Neuronal stem cell (in vitro differentiated cells): ENCODE measurements at regions not wholly inside any gene's neighbourhood (a gene's known extent, or its start where the extent isn't known, plus 50 kb on each side); places are given as distances from the start of the nearest gene placed in this dataset.

Experiments
- DNase-seq: peaks from one replicate; pipeline ENCODE4 v3.0.0-alpha.2; 2013; ENCODE audit warnings: low spot score
- H2AFZ ChIP-seq: one replicate; pipeline ENCODE4 v1.6.1; 2013; ENCODE audit warnings: mild to moderate bottlenecking, low read length, inconsistent platforms
- H2AK5ac ChIP-seq: 2 replicates; pipeline ENCODE4 v1.6.1; 2013; ENCODE audit warnings: low read depth, mild to moderate bottlenecking, inconsistent platforms, low read length, moderate library complexity, mixed read lengths
- H2BK120ac ChIP-seq: 2 replicates; pipeline ENCODE4 v1.6.1; 2013; ENCODE audit warnings: low read depth, mild to moderate bottlenecking, inconsistent platforms, low read length, moderate library complexity, mixed read lengths
- H2BK12ac ChIP-seq: one replicate; pipeline ENCODE4 v1.6.1; 2013; ENCODE audit warnings: low read length, inconsistent platforms
- H2BK15ac ChIP-seq: 2 replicates; pipeline ENCODE4 v1.6.1; 2013; ENCODE audit warnings: mild to moderate bottlenecking, low read length, inconsistent platforms, mixed read lengths
- H2BK5ac ChIP-seq: one replicate; pipeline ENCODE4 v1.6.1; 2013; ENCODE audit warnings: inconsistent platforms, mild to moderate bottlenecking, low read length, moderate library complexity
- H3K14ac ChIP-seq: one replicate; pipeline ENCODE4 v1.6.1; 2013; ENCODE audit warnings: low read length, inconsistent platforms
- H3K18ac ChIP-seq: 2 replicates; pipeline ENCODE4 v1.6.1; 2013; ENCODE audit warnings: low read length, inconsistent platforms
- H3K23ac ChIP-seq: 2 replicates; pipeline ENCODE4 v1.6.1; 2013; ENCODE audit warnings: low read depth, mild to moderate bottlenecking, mixed read lengths, low read length, inconsistent platforms; ENCODE audit not compliant: poor library complexity
- H3K27ac ChIP-seq: replicated peaks from 3 replicates; pipeline ENCODE4 v1.5.1; 2013; ENCODE audit warnings: low read length, inconsistent platforms
- H3K27me3 ChIP-seq, 3 experiments: 2 replicates each; pipeline ENCODE4 v1.6.1; 2013; ENCODE audit warnings: low read length in 3 of 3, mild to moderate bottlenecking in 2 of 3, inconsistent platforms in 1 of 3, low read depth in 1 of 3, mixed read lengths in 1 of 3, moderate library complexity in 1 of 3; ENCODE audit not compliant: control insufficient read depth in 3 of 3, insufficient read depth in 3 of 3
- H3K36me3 ChIP-seq, 2 donors: replicated peaks in 1 of 2; 2 replicates each; pipeline ENCODE4 v1.6.1; 2013; ENCODE audit warnings: low read length in 2 of 2; ENCODE audit not compliant: control insufficient read depth in 2 of 2, insufficient read depth in 2 of 2
- H3K4ac ChIP-seq: 2 replicates; pipeline ENCODE4 v1.6.1; 2013; ENCODE audit warnings: inconsistent platforms, mild to moderate bottlenecking, low read length, moderate library complexity
- H3K4me1 ChIP-seq, 2 donors: 1 replicate in 1 of 2; 2 replicates in 1 of 2; pipeline ENCODE4 v1.6.1; 2013; ENCODE audit warnings: low read length in 2 of 2, low read depth in 1 of 2; ENCODE audit not compliant: control insufficient read depth in 2 of 2, insufficient read depth in 1 of 2
- H3K4me2 ChIP-seq: one replicate; pipeline ENCODE4 v1.6.1; 2013; ENCODE audit warnings: mild to moderate bottlenecking, low read length, inconsistent platforms; ENCODE audit not compliant: insufficient read depth, poor library complexity, severe bottlenecking
- H3K4me3 ChIP-seq, 2 donors: 2 replicates each; pipeline ENCODE4 v1.5.1; 2013; ENCODE audit warnings: low read length in 2 of 2, mild to moderate bottlenecking in 2 of 2, inconsistent platforms in 1 of 2, moderate library complexity in 1 of 2
- H3K79me1 ChIP-seq: one replicate; pipeline ENCODE4 v1.6.1; 2013; ENCODE audit warnings: low read depth, mild to moderate bottlenecking, inconsistent platforms, low read length, moderate library complexity
- H3K9ac ChIP-seq: one replicate; pipeline ENCODE4 v1.6.1; 2013; ENCODE audit warnings: mild to moderate bottlenecking, low read depth, low read length, inconsistent platforms; ENCODE audit not compliant: poor library complexity
- H3K9me3 ChIP-seq, 2 donors: replicated peaks in 1 of 2; 2 replicates each; pipeline versions ENCODE3 to v1.6.1; 2013; ENCODE audit warnings: low read length in 2 of 2, mild to moderate bottlenecking in 2 of 2, inconsistent platforms in 1 of 2, low read depth in 1 of 2, mixed read lengths in 1 of 2, moderate library complexity in 1 of 2; ENCODE audit not compliant: control insufficient read depth in 2 of 2, insufficient read depth in 1 of 2
- H4K8ac ChIP-seq: one replicate; pipeline ENCODE4 v1.6.1; 2013; ENCODE audit warnings: low read depth, mild to moderate bottlenecking, inconsistent platforms, low read length, moderate library complexity
- H4K91ac ChIP-seq: one replicate; pipeline ENCODE4 v1.6.1; 2013; ENCODE audit warnings: low read length, low read depth, mild to moderate bottlenecking, inconsistent platforms; ENCODE audit not compliant: poor library complexity
- WGBS, 2 donors: extraction: QIAGEN DNeasy Blood & Tissue Kit; methylation state at CpG; one replicate each; pipeline ENCODE4 v1.1.7; 2013; ENCODE audit warnings: missing lambda C conversion rate in 2 of 2, mixed read lengths in 1 of 2; ENCODE audit not compliant: insufficient read length in 2 of 2, insufficient replicate concordance in 1 of 2; ENCODE audit errors: extremely low coverage in 2 of 2; 5-methylcytosine and 5-hydroxymethylcytosine counted together

DNA sequence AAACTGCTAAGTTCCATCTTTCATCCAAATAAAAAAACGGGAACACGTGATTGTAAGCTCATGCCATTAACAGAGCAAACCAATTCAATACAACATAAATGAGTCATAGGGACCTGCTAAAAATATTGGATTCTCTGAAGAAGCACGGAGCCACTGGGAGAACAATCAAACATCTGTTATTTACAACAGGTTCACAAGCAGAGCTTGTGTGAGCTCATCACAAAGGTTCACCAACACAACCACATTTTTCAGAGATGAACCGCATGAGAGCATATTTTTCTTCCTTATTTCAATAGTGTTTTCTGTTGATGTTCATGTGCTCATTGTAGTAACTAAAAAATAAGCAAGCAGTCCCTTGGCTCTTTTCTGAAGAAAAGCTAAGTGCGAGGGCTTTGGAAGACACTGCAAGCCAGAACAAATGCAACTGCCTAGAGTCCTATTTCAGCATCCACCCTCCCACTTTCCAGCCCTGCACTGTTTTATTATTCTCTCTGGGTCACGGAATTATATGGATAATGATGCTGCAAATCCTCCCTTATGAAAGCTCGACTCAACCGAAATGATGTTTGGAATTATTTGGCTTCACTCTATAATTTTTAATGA lies 545.8 kb downstream of the LIG4 start:
- no peak overlapping the region for H2AFZ ChIP-seq
- no peak overlapping the region for H2BK15ac ChIP-seq
- no peaks in the 10 kb centered on the region for H3K9me3 ChIP-seq
- H2BK12ac ChIP-seq = no peak overlapping the region
- H3K4me2 ChIP-seq = no peak overlapping the region
- WGBS, 2 donors = no CpG with 5 or more reads among the region's 8 CpGs
- no peaks in the 10 kb centered on the region for H3K79me1 ChIP-seq
- no peak overlapping the region for H2BK120ac ChIP-seq
- no peak overlapping the region for H2BK5ac ChIP-seq
- H4K8ac ChIP-seq = no peak overlapping the region
- H3K4me1 ChIP-seq = peaks cover 0 to 2% of the 10 kb centered on the region in 2 donors
- no peak overlapping the region for H2AK5ac ChIP-seq
- H3K27ac ChIP-seq = no peak overlapping the region
- H3K4me3 ChIP-seq = no peak overlapping the region
- H3K27me3 ChIP-seq = no peaks in the 10 kb centered on the region
- H4K91ac ChIP-seq = no peak overlapping the region
- no peak overlapping the region for H3K18ac ChIP-seq
- H3K4ac ChIP-seq = no peak overlapping the region
- no peak for DNase-seq
- no peak overlapping the region for H3K9ac ChIP-seq
- H3K23ac ChIP-seq = no peak overlapping the region
- H3K36me3 ChIP-seq = no peaks in the 10 kb centered on the region
- H3K14ac ChIP-seq = no peak overlapping the region

DNA sequence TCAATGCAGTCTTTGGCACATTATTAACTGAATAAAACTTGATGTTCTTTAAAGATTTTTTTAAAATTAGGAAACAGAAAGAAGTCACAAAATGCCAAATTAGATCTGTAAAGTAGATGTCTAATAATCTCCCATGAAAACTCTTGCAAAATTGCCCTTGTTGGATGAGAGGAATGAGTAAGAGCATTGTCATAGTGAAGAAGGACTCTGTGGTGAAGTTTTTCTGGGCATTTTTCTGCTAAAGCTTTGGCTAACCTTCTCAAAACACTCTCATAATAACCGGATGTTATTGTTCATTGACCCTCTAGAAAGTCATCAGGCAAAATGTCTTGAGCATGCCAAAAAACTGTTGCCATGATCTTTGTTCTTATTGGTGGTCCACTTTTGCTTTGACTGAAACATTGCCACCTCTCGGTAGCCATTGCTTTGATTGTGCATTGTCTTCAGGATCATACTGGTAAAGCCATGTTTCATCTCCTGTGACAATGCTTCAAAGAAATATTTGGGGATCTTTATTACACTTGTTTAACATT lies 549.3 kb downstream of the LIG4 start:
- Histone ChIP-seq H2BK12ac (no peak overlapping the region), H3K23ac (no peak overlapping the region), H3K4me1 (peaks cover 0 to 2% of the 10 kb centered on the region in 2 donors), H3K79me1 (no peaks in the 10 kb centered on the region), H4K8ac (no peak overlapping the region), H3K36me3 (no peaks in the 10 kb centered on the region), H3K9ac (no peak overlapping the region), H3K4me3 (no peak overlapping the region), H3K27me3 (no peaks in the 10 kb centered on the region), H3K4me2 (no peak overlapping the region), H4K91ac (no peak overlapping the region), H3K4ac (no peak overlapping the region), H3K14ac (no peak overlapping the region), H2BK5ac (no peak overlapping the region), H2AFZ (no peak overlapping the region), H3K9me3 (no peaks in the 10 kb centered on the region), H2BK120ac (no peak overlapping the region), H2BK15ac (no peak overlapping the region), H3K18ac (no peak overlapping the region), H2AK5ac (no peak overlapping the region), H3K27ac (no peak overlapping the region)
- no CpG with 5 or more reads among the region's 2 CpGs for WGBS, 2 donors
- no peak for DNase-seq

DNA sequence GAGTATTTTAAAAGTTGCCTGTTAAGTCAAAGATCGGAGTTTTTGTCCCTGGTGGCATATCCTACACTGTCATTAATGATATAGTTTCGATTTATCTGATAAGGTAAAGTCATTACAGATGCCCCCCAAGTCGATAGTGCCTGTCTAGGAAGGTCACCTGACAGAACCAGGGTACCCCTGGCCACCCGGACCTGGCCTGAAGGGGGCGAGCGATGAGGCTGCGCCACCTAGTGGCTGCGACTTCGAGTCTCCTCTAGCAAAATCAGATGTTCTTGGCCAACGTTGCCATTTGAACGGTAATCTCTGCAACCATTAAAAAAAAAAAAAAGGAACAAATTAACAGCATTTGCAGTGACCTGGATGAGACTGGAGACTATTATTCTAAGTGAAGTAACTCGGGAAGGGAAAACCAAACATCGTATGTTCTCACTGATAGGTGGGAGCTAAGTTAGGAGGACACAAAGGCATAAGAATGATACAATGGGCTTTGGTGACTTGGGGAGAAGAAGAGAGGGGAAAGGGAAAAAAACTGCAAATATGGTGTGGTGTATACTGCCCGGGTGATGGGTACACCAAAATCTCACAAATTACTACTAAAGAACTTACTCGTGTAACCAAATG lies 565.1 kb downstream of the LIG4 start:
- H4K91ac ChIP-seq = no peak overlapping the region
- no peak overlapping the region for H2BK15ac ChIP-seq
- no peak overlapping the region for H4K8ac ChIP-seq
- no peak overlapping the region for H3K27ac ChIP-seq
- no peaks in the 10 kb centered on the region for H3K36me3 ChIP-seq
- no peak overlapping the region for H2BK120ac ChIP-seq
- no peak overlapping the region for H3K4me3 ChIP-seq
- peak; percentile 57 for DNase-seq
- no peak overlapping the region for H3K4me2 ChIP-seq
- no CpG with 5 or more reads among the region's 15 CpGs for WGBS, 2 donors
- no peak overlapping the region for H3K23ac ChIP-seq
- H3K9ac ChIP-seq = no peak overlapping the region
- H2BK12ac ChIP-seq = no peak overlapping the region
- H2AFZ ChIP-seq = no peak overlapping the region
- H2AK5ac ChIP-seq = no peak overlapping the region
- no peaks in the 10 kb centered on the region for H3K27me3 ChIP-seq
- no peaks in the 10 kb centered on the region for H3K79me1 ChIP-seq
- H3K9me3 ChIP-seq = no peaks in the 10 kb centered on the region
- H3K4me1 ChIP-seq = no peaks in the 10 kb centered on the region
- H2BK5ac ChIP-seq = no peak overlapping the region
- H3K18ac ChIP-seq = no peak overlapping the region
- no peak overlapping the region for H3K4ac ChIP-seq
- no peak overlapping the region for H3K14ac ChIP-seq

DNA sequence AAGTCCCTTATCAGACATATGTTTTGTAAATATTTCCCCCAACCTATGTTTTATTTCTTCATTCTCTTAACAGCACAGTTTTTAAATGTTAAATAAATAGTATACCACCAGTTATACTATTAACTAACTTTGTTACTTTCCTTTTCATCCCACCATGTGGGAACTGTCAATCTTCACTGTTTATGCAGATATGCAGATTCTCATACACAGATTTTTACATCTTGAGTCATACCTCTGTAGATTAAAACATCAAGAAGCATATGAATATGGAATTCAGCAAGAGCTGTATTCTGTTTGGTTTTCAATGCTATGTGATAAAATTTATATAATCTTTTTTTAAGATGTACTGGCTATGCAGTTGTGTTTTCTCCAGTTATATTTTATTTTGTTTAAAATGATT lies 566.3 kb downstream of the LIG4 start:
- H4K8ac ChIP-seq = no peak overlapping the region
- no peak overlapping the region for H2BK15ac ChIP-seq

More for the DNA sequence above, 566.3 kb downstream of the LIG4 start:
- H3K36me3 ChIP-seq = no peaks in the 10 kb centered on the region
- H2BK120ac ChIP-seq = no peak overlapping the region
- no peak overlapping the region for H3K4ac ChIP-seq
- no peaks in the 10 kb centered on the region for H3K27me3 ChIP-seq
- H2AK5ac ChIP-seq = no peak overlapping the region
- DNase-seq = no peak
- H2BK12ac ChIP-seq = no peak overlapping the region
- no peak overlapping the region for H3K4me3 ChIP-seq
- H3K18ac ChIP-seq = no peak overlapping the region
- no peaks in the 10 kb centered on the region for H3K4me1 ChIP-seq
- H3K9me3 ChIP-seq = no peaks in the 10 kb centered on the region
- H4K91ac ChIP-seq = no peak overlapping the region
- H3K23ac ChIP-seq = no peak overlapping the region
- no peak overlapping the region for H3K27ac ChIP-seq
- no peak overlapping the region for H3K4me2 ChIP-seq
- H3K14ac ChIP-seq = no peak overlapping the region
- no peak overlapping the region for H3K9ac ChIP-seq
- no peak overlapping the region for H2BK5ac ChIP-seq
- H2AFZ ChIP-seq = no peak overlapping the region
- no peaks in the 10 kb centered on the region for H3K79me1 ChIP-seq
